PFSK-1 (cell line): ENCODE measurements at regions not wholly inside any gene's neighbourhood (a gene's known extent, or its start where the extent isn't known, plus 50 kb on each side); places are given as distances from the start of the nearest gene placed in this dataset.

Experiments used
- SIN3A ChIP-seq: IDR thresholded peaks from 2 replicates; pipeline ENCODE4 v1.6.1; 2012; ENCODE audit warnings: mild to moderate bottlenecking, low read length, moderate library complexity, borderline replicate concordance; ENCODE audit not compliant: insufficient read depth
- TAF1 ChIP-seq: IDR thresholded peaks from 2 replicates; pipeline ENCODE4 v1.6.1; 2012; ENCODE audit warnings: low read length, control low read depth, borderline replicate concordance; ENCODE audit not compliant: insufficient read depth

- TF ChIP-seq TAF1 (no peak), SIN3A (no peak)
Measured at GRCh38 chr2:81334046-81334445, 1029.5 kb upstream of the LRRTM1 start.
